ENCODE measurements at regions not wholly inside any gene's neighbourhood (a gene's known extent, or its start where the extent isn't known, plus 50 kb on each side); places are given as distances from the start of the nearest gene placed in this dataset.

GRCh38 chr3:145307272-145307671 lies 853.7 kb downstream of the PLOD2 start (continued):
- no peak for TF ChIP-seq EZH2 (IDR thresholded peaks at IDR 0.05; ENCODE audit: low read depth, unreplicated experiment)
- TF ChIP-seq NANOG (IDR thresholded peaks at IDR 0.05; ENCODE audit: borderline replicate concordance): no peak

GRCh38 chr3:145313751-145314150 lies 847.2 kb downstream of the PLOD2 start:
- Histone ChIP-seq H3K4me2 (no peak overlapping the region), H3K27ac (ENCODE audit: low read depth) (no peak overlapping the region), H3F3A (replicated peaks; ENCODE audit: low read depth) (no peaks in the 10 kb centered on the region), H3K9me2 (ENCODE audit: insufficient read depth) (no peaks in the 10 kb centered on the region), H4K20me1 (replicated peaks; ENCODE audit: insufficient read depth) (no peaks in the 10 kb centered on the region), H3K36me3 (ENCODE audit: insufficient read depth) (no peaks in the 10 kb centered on the region), H3K27me3 (ENCODE audit: insufficient read depth) (no peaks in the 10 kb centered on the region), H3K4me1 (ENCODE audit: insufficient read depth) (peaks cover 13% of the 10 kb centered on the region; the same call in 1 of the 2 replicates), H3K79me2 (replicated peaks; ENCODE audit: insufficient read depth) (no peaks in the 10 kb centered on the region), H2AFZ (no peak overlapping the region), H3K4me3 (no peak overlapping the region)
- Mint-ChIP-seq H3K4me1 (peaks cover 36% of the 10 kb centered on the region), H3K9me3 (peaks cover 23% of the 10 kb centered on the region), H3K4me3 (no peak overlapping the region), H3K36me3 (ENCODE audit: low read depth) (peaks cover 36% of the 10 kb centered on the region), H3K27me3 (ENCODE audit: insufficient read depth, low read depth, poor library complexity) (no peaks in the 10 kb centered on the region), H3K27ac (no peak overlapping the region)
- no peak for TF ChIP-seq ZNF331 (CRISPR knock-in tag; IDR thresholded peaks at IDR 0.05; ENCODE audit: low read depth)
- TF ChIP-seq CREB1 (CRISPR knock-in tag; IDR thresholded peaks at IDR 0.05; ENCODE audit: low read depth): no peak
- no peak for TF ChIP-seq STAT1 (IDR thresholded peaks at IDR 0.05; ENCODE audit: unreplicated experiment)
- TF ChIP-seq, protein P1, sequence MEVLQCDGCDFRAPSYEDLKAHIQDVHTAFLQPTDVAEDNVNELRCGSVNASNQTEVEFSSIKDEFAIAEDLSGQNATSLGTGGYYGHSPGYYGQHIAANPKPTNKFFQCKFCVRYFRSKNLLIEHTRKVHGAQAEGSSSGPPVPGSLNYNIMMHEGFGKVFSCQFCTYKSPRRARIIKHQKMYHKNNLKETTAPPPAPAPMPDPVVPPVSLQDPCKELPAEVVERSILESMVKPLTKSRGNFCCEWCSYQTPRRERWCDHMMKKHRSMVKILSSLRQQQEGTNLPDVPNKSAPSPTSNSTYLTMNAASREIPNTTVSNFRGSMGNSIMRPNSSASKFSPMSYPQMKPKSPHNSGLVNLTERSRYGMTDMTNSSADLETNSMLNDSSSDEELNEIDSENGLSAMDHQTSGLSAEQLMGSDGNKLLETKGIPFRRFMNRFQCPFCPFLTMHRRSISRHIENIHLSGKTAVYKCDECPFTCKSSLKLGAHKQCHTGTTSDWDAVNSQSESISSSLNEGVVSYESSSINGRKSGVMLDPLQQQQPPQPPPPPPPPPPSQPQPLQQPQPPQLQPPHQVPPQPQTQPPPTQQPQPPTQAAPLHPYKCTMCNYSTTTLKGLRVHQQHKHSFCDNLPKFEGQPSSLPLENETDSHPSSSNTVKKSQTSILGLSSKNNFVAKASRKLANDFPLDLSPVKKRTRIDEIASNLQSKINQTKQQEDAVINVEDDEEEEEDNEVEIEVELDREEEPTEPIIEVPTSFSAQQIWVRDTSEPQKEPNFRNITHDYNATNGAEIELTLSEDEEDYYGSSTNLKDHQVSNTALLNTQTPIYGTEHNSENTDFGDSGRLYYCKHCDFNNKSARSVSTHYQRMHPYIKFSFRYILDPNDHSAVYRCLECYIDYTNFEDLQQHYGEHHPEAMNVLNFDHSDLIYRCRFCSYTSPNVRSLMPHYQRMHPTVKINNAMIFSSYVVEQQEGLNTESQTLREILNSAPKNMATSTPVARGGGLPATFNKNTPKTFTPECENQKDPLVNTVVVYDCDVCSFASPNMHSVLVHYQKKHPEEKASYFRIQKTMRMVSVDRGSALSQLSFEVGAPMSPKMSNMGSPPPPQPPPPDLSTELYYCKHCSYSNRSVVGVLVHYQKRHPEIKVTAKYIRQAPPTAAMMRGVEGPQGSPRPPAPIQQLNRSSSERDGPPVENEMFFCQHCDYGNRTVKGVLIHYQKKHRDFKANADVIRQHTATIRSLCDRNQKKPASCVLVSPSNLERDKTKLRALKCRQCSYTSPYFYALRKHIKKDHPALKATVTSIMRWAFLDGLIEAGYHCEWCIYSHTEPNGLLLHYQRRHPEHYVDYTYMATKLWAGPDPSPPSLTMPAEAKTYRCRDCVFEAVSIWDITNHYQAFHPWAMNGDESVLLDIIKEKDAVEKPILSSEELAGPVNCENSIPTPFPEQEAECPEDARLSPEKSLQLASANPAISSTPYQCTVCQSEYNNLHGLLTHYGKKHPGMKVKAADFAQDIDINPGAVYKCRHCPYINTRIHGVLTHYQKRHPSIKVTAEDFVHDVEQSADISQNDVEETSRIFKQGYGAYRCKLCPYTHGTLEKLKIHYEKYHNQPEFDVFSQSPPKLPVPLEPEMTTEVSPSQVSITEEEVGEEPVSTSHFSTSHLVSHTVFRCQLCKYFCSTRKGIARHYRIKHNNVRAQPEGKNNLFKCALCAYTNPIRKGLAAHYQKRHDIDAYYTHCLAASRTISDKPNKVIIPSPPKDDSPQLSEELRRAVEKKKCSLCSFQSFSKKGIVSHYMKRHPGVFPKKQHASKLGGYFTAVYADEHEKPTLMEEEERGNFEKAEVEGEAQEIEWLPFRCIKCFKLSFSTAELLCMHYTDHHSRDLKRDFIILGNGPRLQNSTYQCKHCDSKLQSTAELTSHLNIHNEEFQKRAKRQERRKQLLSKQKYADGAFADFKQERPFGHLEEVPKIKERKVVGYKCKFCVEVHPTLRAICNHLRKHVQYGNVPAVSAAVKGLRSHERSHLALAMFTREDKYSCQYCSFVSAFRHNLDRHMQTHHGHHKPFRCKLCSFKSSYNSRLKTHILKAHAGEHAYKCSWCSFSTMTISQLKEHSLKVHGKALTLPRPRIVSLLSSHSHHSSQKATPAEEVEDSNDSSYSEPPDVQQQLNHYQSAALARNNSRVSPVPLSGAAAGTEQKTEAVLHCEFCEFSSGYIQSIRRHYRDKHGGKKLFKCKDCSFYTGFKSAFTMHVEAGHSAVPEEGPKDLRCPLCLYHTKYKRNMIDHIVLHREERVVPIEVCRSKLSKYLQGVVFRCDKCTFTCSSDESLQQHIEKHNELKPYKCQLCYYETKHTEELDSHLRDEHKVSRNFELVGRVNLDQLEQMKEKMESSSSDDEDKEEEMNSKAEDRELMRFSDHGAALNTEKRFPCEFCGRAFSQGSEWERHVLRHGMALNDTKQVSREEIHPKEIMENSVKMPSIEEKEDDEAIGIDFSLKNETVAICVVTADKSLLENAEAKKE (CRISPR knock-in tag; IDR thresholded peaks at IDR 0.05): no peak
- TF ChIP-seq, protein P2, sequence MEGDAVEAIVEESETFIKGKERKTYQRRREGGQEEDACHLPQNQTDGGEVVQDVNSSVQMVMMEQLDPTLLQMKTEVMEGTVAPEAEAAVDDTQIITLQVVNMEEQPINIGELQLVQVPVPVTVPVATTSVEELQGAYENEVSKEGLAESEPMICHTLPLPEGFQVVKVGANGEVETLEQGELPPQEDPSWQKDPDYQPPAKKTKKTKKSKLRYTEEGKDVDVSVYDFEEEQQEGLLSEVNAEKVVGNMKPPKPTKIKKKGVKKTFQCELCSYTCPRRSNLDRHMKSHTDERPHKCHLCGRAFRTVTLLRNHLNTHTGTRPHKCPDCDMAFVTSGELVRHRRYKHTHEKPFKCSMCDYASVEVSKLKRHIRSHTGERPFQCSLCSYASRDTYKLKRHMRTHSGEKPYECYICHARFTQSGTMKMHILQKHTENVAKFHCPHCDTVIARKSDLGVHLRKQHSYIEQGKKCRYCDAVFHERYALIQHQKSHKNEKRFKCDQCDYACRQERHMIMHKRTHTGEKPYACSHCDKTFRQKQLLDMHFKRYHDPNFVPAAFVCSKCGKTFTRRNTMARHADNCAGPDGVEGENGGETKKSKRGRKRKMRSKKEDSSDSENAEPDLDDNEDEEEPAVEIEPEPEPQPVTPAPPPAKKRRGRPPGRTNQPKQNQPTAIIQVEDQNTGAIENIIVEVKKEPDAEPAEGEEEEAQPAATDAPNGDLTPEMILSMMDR (conservative IDR thresholded peaks at IDR 0.05; ENCODE audit: low read depth in 2 of 2): no peak
- no peak for TF ChIP-seq EZH2phosphoT487 (IDR thresholded peaks at IDR 0.05; ENCODE audit: unreplicated experiment)
- TF ChIP-seq NANOG (IDR thresholded peaks at IDR 0.05; ENCODE audit: borderline replicate concordance): no peak
- no peak for TF ChIP-seq EZH2 (IDR thresholded peaks at IDR 0.05; ENCODE audit: low read depth, unreplicated experiment)
- no peak for TF ChIP-seq ZNF114 (CRISPR knock-in tag; IDR thresholded peaks at IDR 0.05)
- no peak for TF ChIP-seq REST (IDR thresholded peaks at IDR 0.05; ENCODE audit: unreplicated experiment)
- TF ChIP-seq JUNB (IDR thresholded peaks at IDR 0.05; ENCODE audit: unreplicated experiment): no peak
- TF ChIP-seq ETS1 (IDR thresholded peaks at IDR 0.05): no peak
- no peak for TF ChIP-seq POLR2AphosphoS5 (IDR thresholded peaks at IDR 0.05; ENCODE audit: low read depth)
- ATAC-seq (no peak), DNase-seq (ENCODE audit: low spot score) (no peak)
